ENCODE measurements at regions not wholly inside any gene's neighbourhood (a gene's known extent, or its start where the extent isn't known, plus 50 kb on each side); places are given as distances from the start of the nearest gene placed in this dataset.

- TF ChIP-seq JUN (IDR thresholded peaks at IDR 0.05; ENCODE audit: borderline replicate concordance, insufficient read depth, insufficient read length, low read depth) (no peak), CTCF (IDR thresholded peaks at IDR 0.05; ENCODE audit: extremely low read depth in 1 of 2, insufficient read depth in 1 of 2, low read depth in 1 of 2, low read length in 2 of 2) (no peak)
These were observed 505.7 kb upstream of the MDFIC2 start for GRCh38 chr3:70818145-70818544.

Measured in endothelial cell of umbilical vein (primary cell).